ENCODE measurements at regions not wholly inside any gene's neighbourhood (a gene's known extent, or its start where the extent isn't known, plus 50 kb on each side); places are given as distances from the start of the nearest gene placed in this dataset.

- no peak for TF ChIP-seq PATZ1 (CRISPR knock-in tag; IDR thresholded peaks at IDR 0.05; ENCODE audit: borderline replicate concordance)
- no peak for TF ChIP-seq ARNTL (CRISPR knock-in tag; IDR thresholded peaks at IDR 0.05; ENCODE audit: borderline replicate concordance, low read depth)
- TF ChIP-seq CSDC2 (CRISPR knock-in tag; IDR thresholded peaks at IDR 0.05) = no peak
- TF ChIP-seq ZNF565 (CRISPR knock-in tag; conservative IDR thresholded peaks at IDR 0.05; ENCODE audit: low read depth) = no peak
- TF ChIP-seq ZNF8 (CRISPR knock-in tag; IDR thresholded peaks at IDR 0.05) = no peak
- no peak for TF ChIP-seq ESRRG (CRISPR knock-in tag; IDR thresholded peaks at IDR 0.05)
- no peak for TF ChIP-seq ZNF70 (CRISPR knock-in tag; IDR thresholded peaks at IDR 0.05)
- no peak for TF ChIP-seq GLIS3 (CRISPR knock-in tag; IDR thresholded peaks at IDR 0.05)
- TF ChIP-seq ZC3H10 (CRISPR knock-in tag; IDR thresholded peaks at IDR 0.05) = no peak
- no peak for TF ChIP-seq ISL1 (CRISPR knock-in tag; IDR thresholded peaks at IDR 0.05)
- TF ChIP-seq ZFP3 (CRISPR knock-in tag; IDR thresholded peaks at IDR 0.05) = no peak
- no peak for TF ChIP-seq CSRNP3 (CRISPR knock-in tag; IDR thresholded peaks at IDR 0.05)
Measured at GRCh38 chr20:56121850-56122249, 116.5 kb upstream of the CBLN4 start (continued).

GRCh38 chr20:56143759-56144158, 104.8 kb upstream of the MC3R start:
- TF ChIP-seq CSRNP3 (CRISPR knock-in tag; IDR thresholded peaks at IDR 0.05) (no peak), GLIS3 (CRISPR knock-in tag; IDR thresholded peaks at IDR 0.05) (no peak), ZFP3 (CRISPR knock-in tag; IDR thresholded peaks at IDR 0.05) (no peak), TCF4 (CRISPR knock-in tag; IDR thresholded peaks at IDR 0.05; ENCODE audit: borderline replicate concordance) (no peak), ZNF70 (CRISPR knock-in tag; IDR thresholded peaks at IDR 0.05) (no peak), OSR1 (CRISPR knock-in tag; IDR thresholded peaks at IDR 0.05) (no peak), ZFP30 (CRISPR knock-in tag; IDR thresholded peaks at IDR 0.05) (no peak), CREB5 (CRISPR knock-in tag; IDR thresholded peaks at IDR 0.05; ENCODE audit: low read depth) (no peak), CSDC2 (CRISPR knock-in tag; IDR thresholded peaks at IDR 0.05) (no peak), BACH2 (CRISPR knock-in tag; IDR thresholded peaks at IDR 0.05; ENCODE audit: borderline replicate concordance) (no peak), ZNF8 (CRISPR knock-in tag; IDR thresholded peaks at IDR 0.05) (no peak), RARB (CRISPR knock-in tag; IDR thresholded peaks at IDR 0.05) (no peak), TOX (CRISPR knock-in tag; IDR thresholded peaks at IDR 0.05; ENCODE audit: borderline replicate concordance) (no peak)
- TF ChIP-seq, protein P1, sequence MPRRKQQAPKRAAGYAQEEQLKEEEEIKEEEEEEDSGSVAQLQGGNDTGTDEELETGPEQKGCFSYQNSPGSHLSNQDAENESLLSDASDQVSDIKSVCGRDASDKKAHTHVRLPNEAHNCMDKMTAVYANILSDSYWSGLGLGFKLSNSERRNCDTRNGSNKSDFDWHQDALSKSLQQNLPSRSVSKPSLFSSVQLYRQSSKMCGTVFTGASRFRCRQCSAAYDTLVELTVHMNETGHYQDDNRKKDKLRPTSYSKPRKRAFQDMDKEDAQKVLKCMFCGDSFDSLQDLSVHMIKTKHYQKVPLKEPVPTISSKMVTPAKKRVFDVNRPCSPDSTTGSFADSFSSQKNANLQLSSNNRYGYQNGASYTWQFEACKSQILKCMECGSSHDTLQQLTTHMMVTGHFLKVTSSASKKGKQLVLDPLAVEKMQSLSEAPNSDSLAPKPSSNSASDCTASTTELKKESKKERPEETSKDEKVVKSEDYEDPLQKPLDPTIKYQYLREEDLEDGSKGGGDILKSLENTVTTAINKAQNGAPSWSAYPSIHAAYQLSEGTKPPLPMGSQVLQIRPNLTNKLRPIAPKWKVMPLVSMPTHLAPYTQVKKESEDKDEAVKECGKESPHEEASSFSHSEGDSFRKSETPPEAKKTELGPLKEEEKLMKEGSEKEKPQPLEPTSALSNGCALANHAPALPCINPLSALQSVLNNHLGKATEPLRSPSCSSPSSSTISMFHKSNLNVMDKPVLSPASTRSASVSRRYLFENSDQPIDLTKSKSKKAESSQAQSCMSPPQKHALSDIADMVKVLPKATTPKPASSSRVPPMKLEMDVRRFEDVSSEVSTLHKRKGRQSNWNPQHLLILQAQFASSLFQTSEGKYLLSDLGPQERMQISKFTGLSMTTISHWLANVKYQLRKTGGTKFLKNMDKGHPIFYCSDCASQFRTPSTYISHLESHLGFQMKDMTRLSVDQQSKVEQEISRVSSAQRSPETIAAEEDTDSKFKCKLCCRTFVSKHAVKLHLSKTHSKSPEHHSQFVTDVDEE (CRISPR knock-in tag; IDR thresholded peaks at IDR 0.05) = no peak
- ATAC-seq = no peak

DNA sequence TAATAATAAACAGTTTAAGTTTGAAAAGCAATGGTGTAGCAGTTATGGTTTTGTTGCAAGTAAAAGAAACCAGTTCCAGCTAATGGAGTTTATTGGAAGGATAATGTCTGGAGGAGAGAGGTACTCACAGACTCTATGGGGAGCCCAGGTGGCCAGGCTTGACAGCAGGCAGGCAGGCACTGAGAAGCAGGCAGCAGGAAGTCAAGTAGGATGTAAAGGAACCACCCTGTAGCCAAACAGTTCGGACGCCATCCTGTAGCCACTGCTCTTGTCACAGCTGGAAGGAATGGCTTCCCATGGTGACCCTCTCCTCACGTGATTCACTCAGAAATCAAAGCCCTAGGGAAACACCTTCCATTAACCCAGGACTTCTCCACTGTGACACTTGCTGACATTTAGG, 96.7 kb upstream of the MC3R start:
- no peak for TF ChIP-seq ZFP30 (CRISPR knock-in tag; IDR thresholded peaks at IDR 0.05)
- TF ChIP-seq OSR1 (CRISPR knock-in tag; IDR thresholded peaks at IDR 0.05) = no peak
- TF ChIP-seq ZNF70 (CRISPR knock-in tag; IDR thresholded peaks at IDR 0.05) = no peak
- TF ChIP-seq TOX (CRISPR knock-in tag; IDR thresholded peaks at IDR 0.05; ENCODE audit: borderline replicate concordance) = no peak
- TF ChIP-seq CREB5 (CRISPR knock-in tag; IDR thresholded peaks at IDR 0.05; ENCODE audit: low read depth) = no peak
- ATAC-seq = no peak
